GM21717 (cell line): ENCODE measurements at regions not wholly inside any gene's neighbourhood (a gene's known extent, or its start where the extent isn't known, plus 50 kb on each side); places are given as distances from the start of the nearest gene placed in this dataset.

Experiments used
- ATAC-seq: cut with Tn5 transposase; IDR thresholded peaks from one replicate; pipeline ENCODE4 v1.9.1; 2021; ENCODE audit warnings: mild to moderate bottlenecking, moderate library complexity; ENCODE audit not compliant: unreplicated experiment

GRCh38 chr18:22883179-22883578 lies 49.9 kb upstream of the RBBP8 start:
- no peak for ATAC-seq
